T-cell (primary cell): ENCODE measurements at regions not wholly inside any gene's neighbourhood (a gene's known extent, or its start where the extent isn't known, plus 50 kb on each side); places are given as distances from the start of the nearest gene placed in this dataset.

Source experiments
- ATAC-seq, 4 experiments: fragments of 200-7000 bp in 3 of 4; fragments of 150-1000 bp in 1 of 4; cut with Tn5 transposase; replicated peaks in 1 of 4; 1 replicate in 3 of 4; 2 replicates in 1 of 4; pipeline ENCODE4 v1.10.0; 2021; ENCODE audit warnings: moderate library complexity in 3 of 4, mild to moderate bottlenecking in 2 of 4, moderate number of reproducible peaks in 1 of 4
- CTCF ChIA-PET, 2 donors: fragments of 300-600 bp; sonication (Branson Sonifier 250); formaldehyde crosslinking; loops; one replicate each; lab custom pipeline; 2022; ENCODE audit warnings: antibody characterized with exemption in 2 of 2; lab: Charles Lee
- POLR2A ChIA-PET, 2 donors: fragments of 300-600 bp; sonication (Branson Sonifier 250); formaldehyde crosslinking; loops; one replicate each; lab custom pipeline; 2022; ENCODE audit warnings: antibody characterized with exemption in 2 of 2; lab: Charles Lee
- DNase-seq, 35 experiments: peaks; one replicate each; pipeline versions ENCODE4 v3.0.0 to v3.0.0-alpha.2; 2013 to 2023
- H3K27ac ChIP-seq: one replicate; pipeline ENCODE4 v1.5.1; 2013; ENCODE audit warnings: low read length
- H3K27me3 ChIP-seq, 2 experiments: replicated peaks in 1 of 2; 1 replicate in 1 of 2; 2 replicates in 1 of 2; pipeline versions ENCODE4 v1.6.1 to v1.7.0; 2013; ENCODE audit warnings: low read length in 1 of 2, mixed read lengths in 1 of 2; ENCODE audit not compliant: control insufficient read depth in 2 of 2, insufficient read depth in 2 of 2; ENCODE audit errors: extremely low read depth in 1 of 2
- H3K36me3 ChIP-seq, 2 donors: 1 replicate in 1 of 2; 2 replicates in 1 of 2; pipeline versions ENCODE4 v1.6.1 to v1.7.0; 2013; ENCODE audit warnings: low read length in 1 of 2; ENCODE audit not compliant: control insufficient read depth in 2 of 2, insufficient read depth in 1 of 2; ENCODE audit errors: extremely low read depth in 1 of 2
- H3K4me1 ChIP-seq, 2 experiments: 1 replicate in 1 of 2; 2 replicates in 1 of 2; pipeline versions ENCODE4 v1.6.1 to v1.7.0; 2013; ENCODE audit warnings: low read length in 2 of 2, mixed read lengths in 1 of 2; ENCODE audit not compliant: insufficient read depth in 2 of 2, control insufficient read depth in 1 of 2; ENCODE audit errors: extremely low read depth in 1 of 2
- H3K4me3 ChIP-seq, 2 donors: 1 replicate in 1 of 2; 2 replicates in 1 of 2; pipeline versions ENCODE4 v1.5.1 to v1.7.0; 2013; ENCODE audit warnings: mild to moderate bottlenecking in 2 of 2, low read length in 1 of 2, moderate library complexity in 1 of 2; ENCODE audit not compliant: control insufficient read depth in 1 of 2; ENCODE audit errors: extremely low read depth in 1 of 2
- H3K9me3 ChIP-seq: 2 replicates; pipeline ENCODE4 v1.7.0; 2013
- H3K27ac Mint-ChIP-seq, 2 donors: one replicate each; pipeline ENCODE4 v1.8.0; 2020 to 2021; ENCODE audit warnings: mild to moderate bottlenecking in 2 of 2, mixed read lengths in 2 of 2
- H3K27me3 Mint-ChIP-seq, 2 donors: one replicate each; pipeline ENCODE4 v1.8.0; 2021 to 2022; ENCODE audit warnings: mixed read lengths in 2 of 2
- H3K36me3 Mint-ChIP-seq: one replicate; pipeline ENCODE4 v1.8.0; 2021; ENCODE audit warnings: mixed read lengths
- H3K4me1 Mint-ChIP-seq, 3 donors: one replicate each; pipeline ENCODE4 v1.8.0; 2020 to 2022; ENCODE audit warnings: mixed read lengths in 3 of 3, mild to moderate bottlenecking in 1 of 3
- H3K4me3 Mint-ChIP-seq, 3 donors: one replicate each; pipeline ENCODE4 v1.8.0; 2020 to 2022; ENCODE audit warnings: mild to moderate bottlenecking in 3 of 3, mixed read lengths in 3 of 3, moderate library complexity in 3 of 3
- H3K9me3 Mint-ChIP-seq, 3 donors: one replicate each; pipeline ENCODE4 v1.8.0; 2020 to 2022; ENCODE audit warnings: mixed read lengths in 3 of 3
- WGBS: methylation state at CpG from one replicate; pipeline ENCODE4 v1.1.5; 2013; ENCODE audit warnings: missing lambda C conversion rate; ENCODE audit not compliant: insufficient coverage; 5-methylcytosine and 5-hydroxymethylcytosine counted together

DNA sequence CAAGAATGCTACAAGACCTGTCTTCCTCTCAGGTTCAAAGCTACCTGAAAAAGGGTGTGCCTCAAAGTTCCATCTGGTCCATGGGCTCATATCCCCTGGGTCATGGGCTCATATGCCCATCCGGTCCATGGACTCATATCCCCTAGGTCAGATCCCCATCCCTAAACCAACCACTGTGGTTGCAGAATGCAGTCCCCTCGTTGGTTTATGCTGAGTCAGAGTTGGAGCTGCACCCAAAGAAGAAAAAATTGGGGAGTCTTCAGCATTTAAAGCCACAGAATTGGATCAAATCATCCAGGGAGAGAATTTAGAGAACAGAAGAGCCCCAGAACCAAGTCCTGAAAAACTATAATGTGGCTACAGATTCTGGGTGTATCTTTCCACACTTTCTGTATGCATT lies 71.5 kb upstream of the IL12A start:
- DNase-seq (no peak), ATAC-seq (no peak)
- Histone ChIP-seq H3K27me3 (peaks cover 0 to 3% of the 10 kb centered on the region in 2 experiments), H3K4me1 (no peaks in the 10 kb centered on the region), H3K9me3 (no peaks in the 10 kb centered on the region), H3K4me3 (no peak overlapping the region), H3K27ac (no peak overlapping the region), H3K36me3 (no peaks in the 10 kb centered on the region)
- Mint-ChIP-seq H3K27me3 (peaks cover 7 to 8% of the 10 kb centered on the region in 2 donors), H3K27ac (no peak overlapping the region), H3K4me3 (no peak overlapping the region), H3K4me1 (no peaks in the 10 kb centered on the region), H3K9me3 (no peaks in the 10 kb centered on the region), H3K36me3 (no peaks in the 10 kb centered on the region)
- CTCF ChIA-PET: no interaction called here
- no CpG with 5 or more reads among the region's 2 CpGs for WGBS
- POLR2A ChIA-PET: interaction anchor here in 1 of 2 donors (0.6 kb wide), 1 partner anchor 238 kb away, joined by 3 read pairs; no protein-coding TSS in a partner anchor

DNA sequence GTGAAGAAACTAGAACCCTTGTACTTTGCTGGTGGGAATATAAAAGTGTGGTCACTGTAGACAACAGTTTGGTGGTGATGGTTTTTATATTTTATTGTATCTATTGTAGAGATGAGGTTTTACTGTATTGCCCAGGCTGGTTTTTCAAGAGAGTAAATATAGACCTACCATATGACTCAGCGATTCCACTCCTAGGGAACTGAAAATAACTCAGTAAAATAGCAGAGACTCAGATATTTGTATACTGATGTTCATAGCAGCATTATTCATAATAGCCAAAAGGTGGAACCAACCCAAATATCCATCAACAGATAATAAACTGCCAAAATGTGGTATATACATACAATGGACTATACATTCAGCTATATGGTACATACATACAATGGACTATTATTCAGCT lies 68.8 kb upstream of the IL12A start:
- H3K9me3 ChIP-seq: no peaks in the 10 kb centered on the region
- DNase-seq (no peak), ATAC-seq (no peak)
- peaks cover 0 to 3% (median 0%) of the 10 kb centered on the region in 3 donors for H3K4me1 Mint-ChIP-seq
- no peaks in the 10 kb centered on the region for H3K9me3 Mint-ChIP-seq
- CTCF ChIA-PET: no interaction called here
- H3K4me3 Mint-ChIP-seq: no peak overlapping the region
- H3K27me3 ChIP-seq: peaks cover 0 to 3% of the 10 kb centered on the region in 2 experiments
- H3K36me3 ChIP-seq: no peaks in the 10 kb centered on the region
- no peak overlapping the region for H3K27ac Mint-ChIP-seq
- POLR2A ChIA-PET: no interaction called here
- H3K27ac ChIP-seq: no peak overlapping the region
- no peaks in the 10 kb centered on the region for H3K36me3 Mint-ChIP-seq
- H3K27me3 Mint-ChIP-seq: peaks cover 7 to 8% of the 10 kb centered on the region in 2 donors
- WGBS: no CpG with 5 or more reads among the region's 1 CpG
- no peaks in the 10 kb centered on the region for H3K4me1 ChIP-seq
- no peak overlapping the region for H3K4me3 ChIP-seq

DNA sequence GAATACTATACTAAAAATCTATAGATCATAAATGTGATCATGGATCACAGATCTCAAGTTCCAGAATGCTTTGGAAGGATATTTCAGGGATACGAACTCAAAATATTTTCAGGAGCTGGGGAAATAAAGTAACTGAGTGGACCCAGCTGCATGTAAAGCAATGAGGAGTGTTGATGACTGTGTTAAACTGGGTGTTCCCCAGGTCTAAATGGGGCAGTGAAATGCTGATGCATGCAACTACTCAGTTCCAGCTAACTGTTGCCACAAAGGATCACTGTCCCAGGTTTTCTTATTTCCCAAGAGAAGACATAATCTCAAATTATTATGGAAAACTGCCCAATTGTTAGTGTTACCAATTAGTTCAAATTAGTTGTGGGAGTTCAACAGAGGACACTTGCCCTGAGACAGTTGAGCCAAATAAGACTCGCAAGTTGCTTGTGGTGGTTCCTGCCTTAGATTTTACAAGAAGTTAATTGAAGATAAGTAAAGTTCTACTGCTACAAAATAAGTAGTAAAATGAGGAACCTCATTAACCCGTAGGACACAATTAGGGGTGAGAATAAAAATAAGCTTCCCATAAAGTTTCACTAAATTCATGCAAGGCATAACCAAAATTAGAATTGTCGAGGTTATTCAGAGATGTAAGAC lies 66.3 kb upstream of the IL12A start:
- Mint-ChIP-seq H3K27ac (no peak overlapping the region), H3K27me3 (peaks cover 0 to 1% of the 10 kb centered on the region in 2 donors), H3K4me3 (no peak overlapping the region), H3K4me1 (peaks cover 0 to 3% (median 0%) of the 10 kb centered on the region in 3 donors), H3K36me3 (no peaks in the 10 kb centered on the region), H3K9me3 (no peaks in the 10 kb centered on the region)
- no peak for DNase-seq
- no peak for ATAC-seq
- H3K4me1 ChIP-seq: no peaks in the 10 kb centered on the region
- H3K27ac ChIP-seq: no peak overlapping the region
- no peak overlapping the region for H3K4me3 ChIP-seq
- no peaks in the 10 kb centered on the region for H3K27me3 ChIP-seq
- CTCF ChIA-PET: no interaction called here
- H3K9me3 ChIP-seq: no peaks in the 10 kb centered on the region
- POLR2A ChIA-PET: no interaction called here
- no peaks in the 10 kb centered on the region for H3K36me3 ChIP-seq
- WGBS: 67% methylated on average over 1 of the region's 4 CpGs

DNA sequence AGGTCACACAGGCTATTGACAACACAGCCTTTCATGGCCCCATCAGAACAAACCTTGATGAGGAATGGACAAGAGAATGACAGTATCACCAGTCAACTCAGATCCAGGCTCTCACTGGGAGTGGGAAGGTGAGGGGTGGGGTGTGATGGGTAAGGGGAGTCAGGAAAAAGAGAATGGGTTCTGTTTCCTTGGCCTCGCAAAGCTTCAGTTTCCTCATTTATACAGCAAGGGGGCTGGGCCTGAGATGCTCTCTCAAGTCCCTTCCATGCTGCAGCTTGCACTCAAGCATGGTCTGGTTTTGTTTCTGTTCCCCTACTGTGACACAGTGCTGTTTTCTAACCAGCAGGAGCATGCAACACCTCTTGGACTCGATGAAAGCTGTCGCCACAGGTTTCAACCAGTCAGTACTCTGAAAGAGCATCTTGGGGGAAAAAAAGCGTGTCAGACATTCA lies 65.7 kb upstream of the IL12A start:
- Mint-ChIP-seq H3K4me3 (no peak overlapping the region), H3K4me1 (peaks cover 0 to 3% (median 0%) of the 10 kb centered on the region in 3 donors), H3K36me3 (no peaks in the 10 kb centered on the region), H3K27me3 (peaks cover 0 to 1% of the 10 kb centered on the region in 2 donors), H3K27ac (no peak overlapping the region), H3K9me3 (no peaks in the 10 kb centered on the region)
- H3K4me3 ChIP-seq: no peak overlapping the region
- H3K36me3 ChIP-seq: no peaks in the 10 kb centered on the region
- H3K27me3 ChIP-seq: no peaks in the 10 kb centered on the region
- ATAC-seq (no peak), DNase-seq (no peak)
- ChIA-PET CTCF (no interaction called here), POLR2A (no interaction called here)
- WGBS: 72% methylated on average over 3 of the region's 4 CpGs
- H3K4me1 ChIP-seq: no peaks in the 10 kb centered on the region
- H3K27ac ChIP-seq: no peak overlapping the region
- H3K9me3 ChIP-seq: no peaks in the 10 kb centered on the region

DNA sequence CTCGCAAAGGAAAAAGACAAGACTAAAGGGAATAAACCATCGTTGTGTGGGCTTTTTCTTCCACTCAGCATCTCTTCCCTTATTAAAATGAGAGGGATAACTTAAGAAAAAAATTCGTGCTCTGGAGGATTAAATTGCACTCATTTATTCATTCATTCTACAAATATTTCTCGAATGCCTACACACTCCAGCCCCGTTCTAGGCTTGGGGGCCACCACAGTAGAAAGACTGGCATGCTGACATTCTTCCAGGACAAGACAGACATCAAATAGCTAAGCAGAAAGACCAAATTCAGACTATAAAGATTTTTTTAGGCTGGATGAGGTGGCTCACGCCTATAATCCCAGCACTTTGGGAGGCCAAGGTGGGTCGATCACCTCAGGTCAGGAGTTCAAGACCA lies 65.3 kb upstream of the IL12A start:
- Histone ChIP-seq H3K9me3 (no peaks in the 10 kb centered on the region), H3K4me1 (no peaks in the 10 kb centered on the region), H3K27me3 (no peaks in the 10 kb centered on the region), H3K36me3 (no peaks in the 10 kb centered on the region), H3K27ac (no peak overlapping the region), H3K4me3 (no peak overlapping the region)
- H3K4me1 Mint-ChIP-seq: peaks cover 0 to 3% (median 0%) of the 10 kb centered on the region in 3 donors
- ChIA-PET POLR2A (no interaction called here), CTCF (no interaction called here)
- H3K27me3 Mint-ChIP-seq: peaks cover 0 to 1% of the 10 kb centered on the region in 2 donors
- no peaks in the 10 kb centered on the region for H3K36me3 Mint-ChIP-seq
- ATAC-seq (no peak), DNase-seq (no peak)
- H3K27ac Mint-ChIP-seq: no peak overlapping the region
- 66% methylated on average over 3 of the region's 7 CpGs for WGBS
- no peak overlapping the region for H3K4me3 Mint-ChIP-seq
- no peaks in the 10 kb centered on the region for H3K9me3 Mint-ChIP-seq

DNA sequence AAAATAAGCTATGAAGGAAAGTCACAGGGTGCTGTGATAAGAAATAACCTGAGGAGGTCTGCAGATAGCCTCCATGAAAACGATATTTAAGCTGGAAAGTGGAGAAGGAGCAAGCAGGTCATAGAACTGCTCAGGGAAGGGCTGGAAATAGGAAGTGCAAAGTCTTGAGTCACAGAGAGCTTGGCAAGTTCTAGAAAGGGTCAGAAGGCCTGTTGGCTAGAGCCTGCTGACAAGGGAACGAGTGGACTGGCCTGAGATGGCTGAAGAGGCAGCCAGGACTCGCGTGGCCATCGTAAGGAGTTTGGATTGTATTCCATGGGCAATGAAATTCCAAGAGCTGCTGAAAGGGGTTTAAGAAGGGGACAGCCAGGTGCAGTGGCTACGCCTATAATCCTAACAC lies 64.7 kb upstream of the IL12A start:
- CTCF ChIA-PET: interaction anchor here in 1 of 2 donors (0.7 kb wide), 1 partner anchor 125 kb away, joined by 3 read pairs; no protein-coding TSS in a partner anchor
- H3K27ac ChIP-seq: no peak overlapping the region
- no peaks in the 10 kb centered on the region for H3K36me3 Mint-ChIP-seq
- peaks cover 0 to 1% of the 10 kb centered on the region in 2 donors for H3K27me3 Mint-ChIP-seq
- no peak for ATAC-seq
- H3K4me1 ChIP-seq: no peaks in the 10 kb centered on the region
- H3K27ac Mint-ChIP-seq: no peak overlapping the region
- H3K9me3 Mint-ChIP-seq: no peaks in the 10 kb centered on the region
- POLR2A ChIA-PET: no interaction called here
- no peaks in the 10 kb centered on the region for H3K9me3 ChIP-seq
- no peak overlapping the region for H3K4me3 ChIP-seq
- 74% methylated on average over 5 of the region's 6 CpGs for WGBS
- H3K4me3 Mint-ChIP-seq: no peak overlapping the region
- no peaks in the 10 kb centered on the region for H3K27me3 ChIP-seq
- no peaks in the 10 kb centered on the region for H3K36me3 ChIP-seq
- no peak for DNase-seq
- H3K4me1 Mint-ChIP-seq: peaks cover 0 to 3% (median 0%) of the 10 kb centered on the region in 3 donors
